ENCODE measurements at regions not wholly inside any gene's neighbourhood (a gene's known extent, or its start where the extent isn't known, plus 50 kb on each side); places are given as distances from the start of the nearest gene placed in this dataset.

DNA sequence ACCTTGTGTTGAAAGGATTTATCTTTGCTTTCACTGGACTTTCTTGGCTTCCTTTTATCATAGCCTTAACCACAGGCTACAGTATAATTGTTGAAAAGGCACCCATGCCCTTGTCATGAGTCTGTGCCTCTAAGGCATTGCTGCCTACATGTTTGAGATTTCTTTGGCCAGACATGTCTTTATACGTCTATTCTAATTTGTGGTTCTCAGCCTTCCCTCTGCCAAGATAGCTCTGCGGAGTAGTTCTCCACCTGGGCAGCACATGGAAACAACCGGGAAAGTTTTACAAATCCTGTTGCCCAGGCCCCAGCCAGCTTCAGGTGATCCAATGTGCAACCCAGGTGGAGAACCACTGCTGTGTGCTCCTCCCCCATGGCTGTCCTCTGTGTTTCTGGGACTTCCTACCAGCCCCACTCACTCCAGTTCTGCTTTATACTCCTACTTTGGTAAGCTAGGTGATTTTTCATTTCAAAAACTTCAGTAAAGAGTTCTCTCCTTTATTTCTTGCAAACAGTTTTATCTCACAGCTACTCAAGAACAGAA, 159.6 kb upstream of the MYLIP start:
- Histone ChIP-seq H3K4me3 (ENCODE audit: low read depth, low read length) (no peak overlapping the region), H3K4me1 (ENCODE audit: control insufficient read depth in 1 of 2, insufficient read depth in 2 of 2, low read length in 2 of 2) (peaks cover 6 to 8% of the 10 kb centered on the region in 2 experiments), H2BK120ac (ENCODE audit: insufficient read depth, low read length, poor library complexity) (peak overlapping the region; percentile 63), H3K36me3 (ENCODE audit: control insufficient read depth in 1 of 2, insufficient read depth in 2 of 2, low read length in 2 of 2) (no peaks in the 10 kb centered on the region), H3K79me1 (ENCODE audit: low read length) (peaks cover 4% of the 10 kb centered on the region), H3K23ac (ENCODE audit: low read length) (no peak overlapping the region), H3K9ac (ENCODE audit: low read length) (no peak overlapping the region), H3K4me2 (ENCODE audit: low read length) (no peak overlapping the region), H3K4ac (ENCODE audit: low read depth, low read length) (no peak overlapping the region), H3K18ac (ENCODE audit: low read length) (no peak overlapping the region), H3K14ac (ENCODE audit: low read length) (no peak overlapping the region), H3K79me2 (ENCODE audit: control insufficient read depth, insufficient read depth, low read length, poor library complexity) (no peaks in the 10 kb centered on the region), H4K12ac (ENCODE audit: low read depth, low read length) (no peak overlapping the region), H2AK5ac (ENCODE audit: low read length) (no peak overlapping the region), H3K27ac (ENCODE audit: low read depth, low read length) (no peak overlapping the region), H4K91ac (ENCODE audit: low read depth, low read length) (peak overlapping the region; percentile 78), H4K8ac (ENCODE audit: low read depth, low read length) (no peak overlapping the region), H2BK12ac (ENCODE audit: low read length) (peak overlapping the region; percentile 83), H3K27me3 (ENCODE audit: insufficient read depth, low read length) (no peaks in the 10 kb centered on the region), H2BK5ac (ENCODE audit: low read depth, low read length, poor library complexity) (peak overlapping the region; percentile 27), H3K9me3 (ENCODE audit: insufficient read depth, low read depth, low read length) (peaks cover 2% of the 10 kb centered on the region), H2AFZ (ENCODE audit: insufficient read depth, low read length, poor library complexity) (no peak overlapping the region)
- WGBS (ENCODE audit: extremely low coverage, insufficient coverage, insufficient read length): no CpG with 5 or more reads among the region's 3 CpGs
- DNase-seq: peak; percentile 75 to 90

DNA sequence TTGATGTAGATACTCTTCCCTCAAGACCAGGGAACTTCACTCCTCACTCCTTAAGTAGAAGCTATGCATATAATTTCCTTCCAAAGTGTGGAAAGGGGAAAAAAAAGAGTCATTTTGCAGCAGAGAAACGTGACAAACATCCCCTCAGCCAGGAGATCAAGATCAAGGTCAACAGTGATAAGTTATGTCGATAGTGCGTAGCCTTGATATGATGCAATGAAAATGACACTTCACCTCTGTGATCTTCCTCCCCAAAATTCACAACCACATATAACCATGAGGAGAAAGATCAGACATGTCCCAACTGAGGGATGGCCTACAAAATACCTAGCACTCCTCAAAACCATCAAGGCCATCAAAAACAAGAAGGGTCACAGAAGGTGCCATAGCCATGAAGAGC, 160.4 kb upstream of the MYLIP start:
- peaks cover 6 to 8% of the 10 kb centered on the region in 2 experiments for H3K4me1 ChIP-seq (ENCODE audit: control insufficient read depth in 1 of 2, insufficient read depth in 2 of 2, low read length in 2 of 2)
- no peak overlapping the region for H3K4me2 ChIP-seq (ENCODE audit: low read length)
- no peak overlapping the region for H2BK120ac ChIP-seq (ENCODE audit: insufficient read depth, low read length, poor library complexity)
- no peak overlapping the region for H2BK12ac ChIP-seq (ENCODE audit: low read length)
- H3K4ac ChIP-seq (ENCODE audit: low read depth, low read length): no peak overlapping the region
- no peaks in the 10 kb centered on the region for H3K79me2 ChIP-seq (ENCODE audit: control insufficient read depth, insufficient read depth, low read length, poor library complexity)
- H2AK5ac ChIP-seq (ENCODE audit: low read length): no peak overlapping the region
- no peak overlapping the region for H4K91ac ChIP-seq (ENCODE audit: low read depth, low read length)
- peaks cover 4% of the 10 kb centered on the region for H3K79me1 ChIP-seq (ENCODE audit: low read length)
- no peak overlapping the region for H3K18ac ChIP-seq (ENCODE audit: low read length)
- H3K9me3 ChIP-seq (ENCODE audit: insufficient read depth, low read depth, low read length): peaks cover under 1% of the 10 kb centered on the region
- H3K4me3 ChIP-seq (ENCODE audit: low read depth, low read length): no peak overlapping the region
- no peak overlapping the region for H4K12ac ChIP-seq (ENCODE audit: low read depth, low read length)
- H3K9ac ChIP-seq (ENCODE audit: low read length): no peak overlapping the region
- no peaks in the 10 kb centered on the region for H3K36me3 ChIP-seq (ENCODE audit: control insufficient read depth in 1 of 2, insufficient read depth in 2 of 2, low read length in 2 of 2)
- WGBS (ENCODE audit: extremely low coverage, insufficient coverage, insufficient read length): no CpG with 5 or more reads among the region's 3 CpGs
- H2BK5ac ChIP-seq (ENCODE audit: low read depth, low read length, poor library complexity): no peak overlapping the region
- no peak overlapping the region for H3K14ac ChIP-seq (ENCODE audit: low read length)
- DNase-seq: peak in 1 of 2 donors; percentile 51
- no peaks in the 10 kb centered on the region for H3K27me3 ChIP-seq (ENCODE audit: insufficient read depth, low read length)
- no peak overlapping the region for H2AFZ ChIP-seq (ENCODE audit: insufficient read depth, low read length, poor library complexity)
- H3K27ac ChIP-seq (ENCODE audit: low read depth, low read length): no peak overlapping the region
- H3K23ac ChIP-seq (ENCODE audit: low read length): no peak overlapping the region
- no peak overlapping the region for H4K8ac ChIP-seq (ENCODE audit: low read depth, low read length)

DNA sequence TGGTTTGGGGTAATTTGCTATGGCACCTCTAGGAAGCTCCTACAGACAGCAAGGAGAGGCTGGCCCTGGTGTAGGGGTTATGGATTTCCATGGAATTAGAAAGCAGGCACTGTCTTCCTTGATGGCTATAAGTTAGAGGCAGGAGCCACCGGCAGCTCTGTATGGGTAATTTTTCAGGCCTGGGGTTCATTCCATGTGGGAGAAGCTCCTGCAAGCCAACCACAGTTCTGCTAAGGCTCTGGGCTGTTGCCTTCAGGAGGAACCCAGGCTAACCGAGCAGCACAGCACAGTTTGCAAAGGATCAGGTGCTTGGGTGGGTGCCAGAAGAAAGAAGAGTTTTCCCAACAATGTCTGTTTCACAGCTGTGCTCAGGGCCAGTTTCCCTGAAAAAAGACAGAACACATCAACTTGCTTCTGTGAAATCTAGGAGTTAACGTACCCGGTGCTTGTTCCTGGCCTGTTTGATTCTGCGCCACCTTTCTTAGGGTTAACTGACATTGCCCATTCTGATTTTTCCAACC, 162.8 kb upstream of the MYLIP start:
- no peaks in the 10 kb centered on the region for H3K27me3 ChIP-seq (ENCODE audit: insufficient read depth, low read length)
- H4K91ac ChIP-seq (ENCODE audit: low read depth, low read length): no peak overlapping the region
- H2BK12ac ChIP-seq (ENCODE audit: low read length): no peak overlapping the region
- no peak overlapping the region for H3K18ac ChIP-seq (ENCODE audit: low read length)
- H3K4me1 ChIP-seq (ENCODE audit: control insufficient read depth in 1 of 2, insufficient read depth in 2 of 2, low read length in 2 of 2): peaks cover 8 to 10% of the 10 kb centered on the region in 2 experiments
- H4K8ac ChIP-seq (ENCODE audit: low read depth, low read length): no peak overlapping the region
- no peak for DNase-seq
- H3K4me3 ChIP-seq (ENCODE audit: low read depth, low read length): no peak overlapping the region
- no peak overlapping the region for H3K4ac ChIP-seq (ENCODE audit: low read depth, low read length)
- H3K9me3 ChIP-seq (ENCODE audit: insufficient read depth, low read depth, low read length): no peaks in the 10 kb centered on the region
- H4K12ac ChIP-seq (ENCODE audit: low read depth, low read length): no peak overlapping the region
- no peak overlapping the region for H3K14ac ChIP-seq (ENCODE audit: low read length)
- no peak overlapping the region for H3K27ac ChIP-seq (ENCODE audit: low read depth, low read length)
- H2AFZ ChIP-seq (ENCODE audit: insufficient read depth, low read length, poor library complexity): no peak overlapping the region
- no peak overlapping the region for H3K9ac ChIP-seq (ENCODE audit: low read length)
- WGBS (ENCODE audit: extremely low coverage, insufficient coverage, insufficient read length): no CpG with 5 or more reads among the region's 5 CpGs
- no peak overlapping the region for H3K23ac ChIP-seq (ENCODE audit: low read length)
- H2BK120ac ChIP-seq (ENCODE audit: insufficient read depth, low read length, poor library complexity): no peak overlapping the region
- H2AK5ac ChIP-seq (ENCODE audit: low read length): no peak overlapping the region
- H3K4me2 ChIP-seq (ENCODE audit: low read length): no peak overlapping the region
- H3K36me3 ChIP-seq (ENCODE audit: control insufficient read depth in 1 of 2, insufficient read depth in 2 of 2, low read length in 2 of 2): no peaks in the 10 kb centered on the region
- no peaks in the 10 kb centered on the region for H3K79me2 ChIP-seq (ENCODE audit: control insufficient read depth, insufficient read depth, low read length, poor library complexity)
- no peak overlapping the region for H2BK5ac ChIP-seq (ENCODE audit: low read depth, low read length, poor library complexity)
- H3K79me1 ChIP-seq (ENCODE audit: low read length): peaks cover 8% of the 10 kb centered on the region

DNA sequence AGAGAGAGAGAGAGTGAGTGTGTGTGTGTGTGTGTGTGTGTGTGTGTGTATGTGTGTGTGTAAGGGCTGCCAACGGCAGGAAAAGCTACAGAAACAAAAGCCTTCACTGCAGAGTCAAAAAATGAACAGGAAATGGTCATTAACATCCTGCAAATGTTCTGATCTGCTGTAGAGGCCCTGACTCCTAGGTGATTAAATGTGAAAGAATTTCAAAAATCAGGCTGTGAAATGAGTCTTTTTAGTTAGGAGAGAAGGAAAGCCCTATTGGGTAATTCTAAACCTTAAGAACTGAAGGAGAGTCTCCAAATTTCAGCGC, 166.5 kb upstream of the MYLIP start:
- H3K27me3 ChIP-seq (ENCODE audit: insufficient read depth, low read length): no peaks in the 10 kb centered on the region
- peak; percentile 20 to 82 for DNase-seq

More for the DNA sequence above, 166.5 kb upstream of the MYLIP start:
- H3K27ac ChIP-seq (ENCODE audit: low read depth, low read length): peak overlapping the region; percentile 64
- no CpG with 5 or more reads among the region's 2 CpGs for WGBS (ENCODE audit: extremely low coverage, insufficient coverage, insufficient read length)
- no peak overlapping the region for H3K9ac ChIP-seq (ENCODE audit: low read length)
- H3K4me1 ChIP-seq (ENCODE audit: control insufficient read depth in 1 of 2, insufficient read depth in 2 of 2, low read length in 2 of 2): peaks cover 0 to 4% of the 10 kb centered on the region in 2 experiments
- H3K4me3 ChIP-seq (ENCODE audit: low read depth, low read length): no peak overlapping the region
- H3K79me2 ChIP-seq (ENCODE audit: control insufficient read depth, insufficient read depth, low read length, poor library complexity): no peaks in the 10 kb centered on the region
- no peak overlapping the region for H3K23ac ChIP-seq (ENCODE audit: low read length)
- no peak overlapping the region for H3K14ac ChIP-seq (ENCODE audit: low read length)
- H3K18ac ChIP-seq (ENCODE audit: low read length): no peak overlapping the region
- peak overlapping the region; percentile 62 for H4K8ac ChIP-seq (ENCODE audit: low read depth, low read length)
- H2BK120ac ChIP-seq (ENCODE audit: insufficient read depth, low read length, poor library complexity): no peak overlapping the region
- no peak overlapping the region for H4K91ac ChIP-seq (ENCODE audit: low read depth, low read length)
- H3K9me3 ChIP-seq (ENCODE audit: insufficient read depth, low read depth, low read length): no peaks in the 10 kb centered on the region
- H3K4me2 ChIP-seq (ENCODE audit: low read length): no peak overlapping the region
- peaks cover 4% of the 10 kb centered on the region for H3K79me1 ChIP-seq (ENCODE audit: low read length)
- no peaks in the 10 kb centered on the region for H3K36me3 ChIP-seq (ENCODE audit: control insufficient read depth in 1 of 2, insufficient read depth in 2 of 2, low read length in 2 of 2)
- no peak overlapping the region for H2BK5ac ChIP-seq (ENCODE audit: low read depth, low read length, poor library complexity)
- no peak overlapping the region for H2AFZ ChIP-seq (ENCODE audit: insufficient read depth, low read length, poor library complexity)
- H3K4ac ChIP-seq (ENCODE audit: low read depth, low read length): no peak overlapping the region
- H2AK5ac ChIP-seq (ENCODE audit: low read length): no peak overlapping the region
- no peak overlapping the region for H2BK12ac ChIP-seq (ENCODE audit: low read length)
- no peak overlapping the region for H4K12ac ChIP-seq (ENCODE audit: low read depth, low read length)
